NB4 (cell line): ENCODE measurements at regions not wholly inside any gene's neighbourhood (a gene's known extent, or its start where the extent isn't known, plus 50 kb on each side); places are given as distances from the start of the nearest gene placed in this dataset.

Experiments
- CTCF ChIP-seq: IDR thresholded peaks from one replicate; pipeline ENCODE4 v1.5.1; 2012; ENCODE audit warnings: low read depth, low read length
- POLR2A ChIP-seq: IDR thresholded peaks from 2 replicates; pipeline ENCODE4 v1.6.1; 2011; ENCODE audit warnings: mild to moderate bottlenecking; ENCODE audit not compliant: insufficient read length; ENCODE audit errors: extremely low read depth

GRCh38 chr2:83901317-83901716 is 557.8 kb downstream of the SUCLG1 start:
- TF ChIP-seq CTCF (no peak), POLR2A (no peak)
